Stimulated activated CD8-positive, alpha-beta memory T cell treated with anti-CD3 and anti-CD28 coated beads, Interleukin-7, amount 100 ng/mL, for 4 hours (primary cell): ENCODE measurements at regions not wholly inside any gene's neighbourhood (a gene's known extent, or its start where the extent isn't known, plus 50 kb on each side); places are given as distances from the start of the nearest gene placed in this dataset.

Experiments used
- DNase-seq, 2 donors: peaks; one replicate each; pipeline ENCODE4 v3.0.0-alpha.2; 2020; ENCODE audit warnings: low read depth in 2 of 2

GRCh38 chr12:46450279-46450748, 77.7 kb upstream of the SLC38A2 start:
- DNase-seq: no peak

GRCh38 chr12:46449856-46450255, 77.3 kb upstream of the SLC38A2 start:
- DNase-seq: no peak

GRCh38 chr12:46449316-46449715, 76.7 kb upstream of the SLC38A2 start:
- no peak for DNase-seq

- no peak for DNase-seq
Measured at GRCh38 chr12:46446645-46447044, 74.1 kb upstream of the SLC38A2 start.

- no peak for DNase-seq
Measured at GRCh38 chr12:46445551-46446235, 73.1 kb upstream of the SLC38A2 start.

- DNase-seq: no peak
Measured at GRCh38 chr12:46445093-46445492, 72.5 kb upstream of the SLC38A2 start.

GRCh38 chr12:46443594-46444263, 71.2 kb upstream of the SLC38A2 start:
- no peak for DNase-seq

GRCh38 chr12:46442738-46443137, 70.2 kb upstream of the SLC38A2 start:
- DNase-seq: no peak

GRCh38 chr12:46442239-46442638, 69.7 kb upstream of the SLC38A2 start:
- DNase-seq: no peak

GRCh38 chr12:46439793-46440511, 67.4 kb upstream of the SLC38A2 start:
- no peak for DNase-seq

GRCh38 chr12:46438719-46439319, 66.2 kb upstream of the SLC38A2 start:
- DNase-seq: no peak

GRCh38 chr12:46438256-46438655, 65.7 kb upstream of the SLC38A2 start:
- DNase-seq: no peak

- no peak for DNase-seq
Measured at GRCh38 chr12:46437469-46437868, 64.9 kb upstream of the SLC38A2 start.

- DNase-seq: no peak
Measured at GRCh38 chr12:46436747-46437146, 64.2 kb upstream of the SLC38A2 start.

- no peak for DNase-seq
Measured at GRCh38 chr12:46435625-46436024, 63.1 kb upstream of the SLC38A2 start.

- no peak for DNase-seq
Measured at GRCh38 chr12:46435029-46435428, 62.5 kb upstream of the SLC38A2 start.

- no peak for DNase-seq
Measured at GRCh38 chr12:46433829-46434228, 61.3 kb upstream of the SLC38A2 start.

GRCh38 chr12:46432325-46432724, 59.8 kb upstream of the SLC38A2 start:
- no peak for DNase-seq

GRCh38 chr12:46430340-46430948, 57.9 kb upstream of the SLC38A2 start:
- DNase-seq: no peak
